PC-9 (cell line): ENCODE measurements at regions not wholly inside any gene's neighbourhood (a gene's known extent, or its start where the extent isn't known, plus 50 kb on each side); places are given as distances from the start of the nearest gene placed in this dataset.
"Not testable (repeated sequence)": the region's sequence is repeated elsewhere in the genome, so short reads cannot be mapped to it uniquely, and the experiment has no call there.

ENCODE experiments used
- EZH2 ChIP-seq: fragments of 200-600 bp; sonication (generic); IDR thresholded peaks from 2 replicates; pipeline ENCODE4 v1.8.0; 2017; ENCODE audit warnings: antibody characterized with exemption, low read depth
- TF ChIP-seq, protein P1 (sequence below): fragments of 200-600 bp; sonication (generic); conservative IDR thresholded peaks from 2 replicates; pipeline ENCODE4 v1.6.1; 2017; ENCODE audit warnings: mixed run types, antibody characterized with exemption, mild to moderate bottlenecking, moderate library complexity

DNA sequence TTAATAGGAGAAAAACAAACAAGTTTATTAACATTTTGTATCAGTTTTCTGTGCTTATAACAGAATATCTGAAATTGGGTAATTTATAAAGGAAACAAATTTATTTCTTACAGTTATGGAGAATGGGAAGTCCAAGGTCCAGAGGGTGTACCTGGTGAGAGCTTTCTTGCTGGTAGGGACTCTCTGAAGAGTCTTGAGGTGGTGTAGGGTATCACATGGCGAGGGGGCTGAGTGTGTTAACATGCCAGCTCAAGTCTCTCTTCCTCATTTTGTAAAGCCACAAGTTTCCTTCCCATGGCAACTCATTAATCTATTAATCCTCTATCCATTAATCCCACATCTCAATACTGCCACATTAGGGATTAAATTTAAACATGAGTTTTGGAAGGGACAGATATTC is 1863.3 kb downstream of the KHDRBS2 start:
- TF ChIP-seq, protein P1, sequence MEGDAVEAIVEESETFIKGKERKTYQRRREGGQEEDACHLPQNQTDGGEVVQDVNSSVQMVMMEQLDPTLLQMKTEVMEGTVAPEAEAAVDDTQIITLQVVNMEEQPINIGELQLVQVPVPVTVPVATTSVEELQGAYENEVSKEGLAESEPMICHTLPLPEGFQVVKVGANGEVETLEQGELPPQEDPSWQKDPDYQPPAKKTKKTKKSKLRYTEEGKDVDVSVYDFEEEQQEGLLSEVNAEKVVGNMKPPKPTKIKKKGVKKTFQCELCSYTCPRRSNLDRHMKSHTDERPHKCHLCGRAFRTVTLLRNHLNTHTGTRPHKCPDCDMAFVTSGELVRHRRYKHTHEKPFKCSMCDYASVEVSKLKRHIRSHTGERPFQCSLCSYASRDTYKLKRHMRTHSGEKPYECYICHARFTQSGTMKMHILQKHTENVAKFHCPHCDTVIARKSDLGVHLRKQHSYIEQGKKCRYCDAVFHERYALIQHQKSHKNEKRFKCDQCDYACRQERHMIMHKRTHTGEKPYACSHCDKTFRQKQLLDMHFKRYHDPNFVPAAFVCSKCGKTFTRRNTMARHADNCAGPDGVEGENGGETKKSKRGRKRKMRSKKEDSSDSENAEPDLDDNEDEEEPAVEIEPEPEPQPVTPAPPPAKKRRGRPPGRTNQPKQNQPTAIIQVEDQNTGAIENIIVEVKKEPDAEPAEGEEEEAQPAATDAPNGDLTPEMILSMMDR = not testable (repeated sequence)
- not testable (repeated sequence) for TF ChIP-seq EZH2
